ENCODE measurements at regions not wholly inside any gene's neighbourhood (a gene's known extent, or its start where the extent isn't known, plus 50 kb on each side); places are given as distances from the start of the nearest gene placed in this dataset.
"Not testable (repeated sequence)": the region's sequence is repeated elsewhere in the genome, so short reads cannot be mapped to it uniquely, and the experiment has no call there.

- not testable (repeated sequence) for DNase-seq (ENCODE audit: low read depth in 2 of 2)
Observed at GRCh38 chr9:88849878-88850277, 141.4 kb upstream of the S1PR3 start.

GRCh38 chr9:88852794-88853193 lies 138.5 kb upstream of the S1PR3 start:
- DNase-seq (ENCODE audit: low read depth in 2 of 2), result peak; percentile 3 to 89

GRCh38 chr9:88870627-88871026 lies 120.6 kb upstream of the S1PR3 start:
- no peak for DNase-seq (ENCODE audit: low read depth in 2 of 2)

DNA sequence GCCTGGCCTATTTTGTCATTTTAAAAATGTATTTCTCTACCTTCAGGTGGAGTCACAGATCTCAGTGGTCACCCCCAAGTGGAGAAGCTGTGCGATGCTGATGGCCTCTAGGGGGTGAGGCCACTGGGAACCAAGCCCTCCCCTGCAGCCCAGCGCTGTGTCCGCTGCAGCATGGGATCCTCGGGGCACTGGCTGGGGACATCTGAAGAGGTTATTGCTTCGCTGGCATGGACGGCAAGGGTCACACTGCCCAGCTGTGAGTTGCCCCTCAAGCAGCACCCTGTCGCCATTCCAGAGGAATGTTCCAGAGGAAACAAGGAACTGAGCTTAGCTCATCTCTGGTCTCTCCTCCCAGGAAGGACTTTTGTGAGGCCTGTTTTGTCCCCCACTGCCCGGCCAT lies 119.6 kb upstream of the S1PR3 start:
- DNase-seq (ENCODE audit: low read depth in 2 of 2), result no peak

GRCh38 chr9:88872192-88872946 lies 118.9 kb upstream of the S1PR3 start:
- peak in 1 of 2 donors; percentile 4 for DNase-seq (ENCODE audit: low read depth in 2 of 2)

- no peak for DNase-seq (ENCODE audit: low read depth in 2 of 2)
Observed at GRCh38 chr9:88873635-88874034, 117.6 kb upstream of the S1PR3 start.

GRCh38 chr9:88874391-88874790 lies 116.9 kb upstream of the S1PR3 start:
- DNase-seq (ENCODE audit: low read depth in 2 of 2), result peak; percentile 9 to 18

DNA sequence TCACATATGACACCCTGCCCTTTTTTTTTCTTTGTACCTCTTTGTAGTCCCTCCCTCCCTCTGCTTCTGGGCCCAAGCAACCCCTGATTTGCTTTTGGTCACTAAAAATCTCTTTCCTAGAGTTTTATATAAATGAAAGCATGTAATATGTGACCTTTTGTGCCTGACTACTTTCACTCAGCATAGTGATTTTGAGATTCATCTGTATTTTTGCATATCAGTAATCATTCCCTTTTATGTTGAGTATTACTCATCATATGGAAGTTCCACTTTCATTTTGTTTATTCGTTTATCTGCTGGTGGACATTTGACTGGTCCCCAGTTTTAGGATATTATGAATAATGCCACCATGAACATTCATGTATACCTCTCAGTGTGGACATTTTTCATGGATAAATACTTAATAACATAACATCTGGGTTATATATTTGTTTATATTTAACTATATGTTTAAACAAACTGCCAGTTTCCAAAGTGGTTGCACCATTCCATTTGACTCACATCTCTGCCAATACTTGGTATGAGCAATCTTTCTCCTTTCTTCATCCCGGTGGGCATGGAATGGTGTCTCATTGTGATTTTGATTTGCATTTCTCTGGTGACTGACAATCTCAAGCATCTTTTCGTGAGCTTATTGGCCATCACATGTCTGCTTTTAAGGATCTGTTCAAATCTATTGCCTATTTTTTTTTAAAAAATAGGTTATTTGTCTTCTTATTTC lies 115.7 kb upstream of the S1PR3 start:
- no peak for DNase-seq (ENCODE audit: low read depth in 2 of 2)

- DNase-seq (ENCODE audit: low read depth in 2 of 2), result no peak
Observed at GRCh38 chr9:88880199-88880598, 111.1 kb upstream of the S1PR3 start.

- not testable (repeated sequence) for DNase-seq (ENCODE audit: low read depth in 2 of 2)
Observed at GRCh38 chr9:88884291-88884690, 107.0 kb upstream of the S1PR3 start.

DNA sequence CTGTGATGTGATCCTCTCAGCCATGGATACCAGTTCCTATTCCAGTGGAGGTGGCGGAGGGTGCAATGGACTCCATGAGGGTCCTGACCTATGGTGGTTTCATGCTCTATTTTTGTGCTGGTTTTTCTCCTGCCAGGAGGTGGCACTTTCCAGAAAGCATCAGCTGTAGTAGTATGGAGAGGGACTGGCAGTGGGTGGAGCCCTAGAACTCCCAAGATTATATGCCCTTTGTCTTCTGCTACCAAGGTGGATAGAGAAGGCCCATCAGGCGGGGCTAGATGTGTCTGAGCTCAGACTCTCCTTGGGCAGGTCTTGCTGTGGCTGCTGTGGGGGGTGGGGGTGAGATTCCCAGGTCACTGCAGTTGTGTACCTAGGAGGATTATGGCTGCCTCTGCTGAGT lies 104.5 kb upstream of the S1PR3 start:
- not testable (repeated sequence) for DNase-seq (ENCODE audit: low read depth in 2 of 2)

GRCh38 chr9:88889386-88889785 lies 101.9 kb upstream of the S1PR3 start:
- DNase-seq (ENCODE audit: low read depth in 2 of 2), result no peak

DNA sequence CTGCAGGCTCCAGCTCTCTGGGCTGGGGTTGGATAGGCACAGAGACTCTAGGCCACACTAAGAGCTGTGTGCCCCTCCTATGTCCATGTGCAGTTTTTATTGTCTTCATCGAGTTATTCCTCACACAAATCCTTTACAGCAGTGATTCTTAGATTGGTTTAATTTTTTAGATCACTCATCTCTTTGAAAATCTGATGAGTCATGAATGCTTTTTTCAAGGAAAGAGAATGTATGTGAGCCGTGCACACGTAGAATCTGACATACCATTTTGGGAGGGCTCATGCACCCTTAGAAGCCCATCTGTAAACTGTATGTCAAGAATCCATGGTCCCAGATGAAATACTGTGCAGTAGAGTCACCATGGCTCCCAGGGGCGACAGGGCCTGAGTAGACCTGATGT lies 100.7 kb upstream of the S1PR3 start:
- no peak for DNase-seq (ENCODE audit: low read depth in 2 of 2)

- DNase-seq (ENCODE audit: low read depth in 2 of 2), result no peak
Observed at GRCh38 chr9:88891040-88891439, 100.2 kb upstream of the S1PR3 start.

GRCh38 chr9:88892724-88893123 lies 98.5 kb upstream of the S1PR3 start:
- no peak for DNase-seq (ENCODE audit: low read depth in 2 of 2)

DNA sequence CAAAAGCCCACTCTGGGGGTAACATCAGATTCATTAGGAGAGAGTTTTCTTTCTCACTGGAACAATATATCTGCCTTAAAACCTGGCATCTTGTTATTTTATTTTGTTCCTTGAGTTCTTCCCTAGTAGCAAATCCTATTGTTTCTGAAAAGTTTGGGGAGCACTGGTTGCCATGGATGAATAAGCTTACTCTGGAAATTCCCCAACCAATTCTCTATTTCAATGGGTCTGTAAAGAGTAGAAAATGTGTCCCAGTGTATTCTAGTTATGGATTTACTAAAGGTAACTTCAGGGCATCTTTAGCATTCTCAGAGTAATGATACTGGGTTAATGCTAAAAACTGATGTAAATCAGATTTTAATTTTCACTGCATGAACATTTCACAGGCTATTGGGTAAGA lies 94.2 kb upstream of the S1PR3 start:
- DNase-seq (ENCODE audit: low read depth in 2 of 2), result no peak

DNA sequence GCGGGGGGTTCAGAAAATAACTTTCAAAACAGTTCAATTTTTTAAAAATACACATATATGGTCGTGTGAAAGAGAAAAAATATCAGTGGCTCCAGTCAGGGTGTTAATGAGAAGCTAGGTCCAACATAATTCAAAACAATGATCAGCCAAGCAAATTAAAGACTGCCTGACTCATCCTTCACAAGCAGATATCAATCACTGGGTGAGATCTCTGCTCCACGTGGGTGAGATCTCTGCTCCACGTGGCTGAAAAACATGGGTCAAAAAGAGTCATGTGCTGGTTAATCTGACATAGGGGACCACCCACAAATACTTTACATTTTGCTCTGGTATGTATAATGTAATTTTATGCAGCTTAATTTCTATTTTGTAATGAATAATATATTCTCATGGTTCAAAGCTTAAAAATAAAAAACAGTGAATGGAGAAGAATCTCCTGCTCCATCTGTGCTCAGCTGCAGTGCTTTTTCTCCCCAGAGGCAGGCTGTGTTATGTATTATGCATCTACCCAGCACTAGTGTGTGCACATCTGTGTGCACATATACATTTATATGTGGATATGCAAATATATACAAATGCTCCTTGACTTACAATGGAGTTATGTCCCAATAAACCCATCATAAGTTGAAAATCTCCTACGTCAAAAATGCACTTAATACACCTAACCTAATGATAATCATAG lies 93.1 kb upstream of the S1PR3 start:
- no peak for DNase-seq (ENCODE audit: low read depth in 2 of 2)

GRCh38 chr9:88905506-88905905 lies 85.8 kb upstream of the S1PR3 start:
- no peak for DNase-seq (ENCODE audit: low read depth in 2 of 2)

DNA sequence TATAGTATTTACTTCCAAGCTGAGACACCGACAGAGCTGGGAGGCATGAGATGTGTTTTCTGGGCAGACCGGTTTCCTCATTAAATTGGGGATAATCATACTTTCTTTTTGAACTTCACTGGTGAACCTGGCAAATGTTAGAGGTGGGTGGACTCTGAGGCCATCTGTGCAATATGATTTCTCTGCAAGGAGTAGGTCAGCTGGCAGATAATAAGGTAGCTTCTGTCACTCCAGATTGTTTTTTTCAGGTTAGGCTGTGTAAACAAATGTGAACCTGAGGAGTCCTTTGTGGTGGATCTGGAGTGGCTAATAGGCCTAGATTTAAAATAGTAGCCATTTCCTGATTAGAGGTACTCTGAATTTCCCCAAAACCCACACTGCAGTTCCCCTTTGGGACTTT lies 75.4 kb upstream of the S1PR3 start:
- no peak for DNase-seq (ENCODE audit: low read depth in 2 of 2)

- no peak for DNase-seq (ENCODE audit: low read depth in 2 of 2)
Observed at GRCh38 chr9:88916894-88917293, 74.4 kb upstream of the S1PR3 start.

DNA sequence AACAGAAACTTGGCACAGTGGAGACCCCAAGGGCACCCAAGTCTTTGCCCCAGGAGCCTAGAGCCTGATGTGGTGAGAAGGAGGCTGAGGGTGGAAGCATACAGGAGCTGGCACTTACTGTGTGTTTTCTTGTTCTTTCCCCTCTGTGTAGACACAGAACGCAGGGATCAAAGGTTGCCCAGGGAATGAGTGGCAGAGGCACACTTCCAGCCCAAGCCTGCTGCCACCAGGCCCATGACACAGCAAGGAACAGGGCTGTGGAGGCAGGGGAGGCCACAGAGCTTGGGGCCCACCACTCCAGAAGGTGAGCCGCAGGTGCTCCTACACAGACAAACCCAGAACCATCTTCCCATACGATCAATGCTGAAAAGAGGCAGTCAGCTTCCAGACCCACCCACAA lies 73.9 kb upstream of the S1PR3 start:
- no peak for DNase-seq (ENCODE audit: low read depth in 2 of 2)

DNA sequence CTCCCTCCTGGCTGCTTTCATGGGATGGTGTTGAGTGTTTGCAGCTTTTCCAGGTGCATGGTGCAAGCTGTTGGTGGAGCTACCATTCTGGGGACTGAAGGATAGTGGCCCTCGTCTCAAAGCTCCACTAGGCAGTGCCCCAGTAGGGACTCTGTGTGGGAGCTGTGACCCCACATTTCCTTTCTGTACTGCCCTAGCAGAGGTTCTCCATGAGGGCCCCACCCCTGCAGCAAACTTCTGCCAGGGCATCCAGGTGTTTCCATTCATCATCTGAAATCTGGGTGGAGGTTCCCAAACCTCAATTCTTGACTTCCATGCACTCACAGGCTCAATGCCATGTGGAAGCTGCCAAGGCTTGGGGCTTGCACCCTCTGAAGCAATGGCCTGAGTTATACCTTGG lies 72.7 kb upstream of the S1PR3 start:
- DNase-seq (ENCODE audit: low read depth in 2 of 2), result not testable (repeated sequence)

DNA sequence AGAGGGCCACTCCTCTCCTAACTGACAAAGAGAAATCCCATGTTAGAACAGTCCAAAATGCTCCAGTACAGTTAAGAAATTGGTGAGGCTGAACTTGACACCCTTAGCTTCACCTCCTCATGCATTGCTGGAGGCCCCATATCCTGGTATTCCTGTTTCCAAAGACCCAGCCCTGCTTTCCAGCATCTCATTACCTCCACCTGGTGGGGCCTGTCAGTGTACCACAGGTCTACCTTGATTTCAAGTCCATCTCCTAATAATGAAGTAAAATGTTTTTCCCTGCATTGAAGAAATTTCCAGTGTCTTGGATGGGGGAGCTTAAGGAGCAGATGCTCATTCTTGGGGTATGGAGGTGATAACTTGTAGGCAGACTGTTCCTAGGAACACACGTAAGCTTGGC lies 70.6 kb upstream of the S1PR3 start:
- no peak for DNase-seq (ENCODE audit: low read depth in 2 of 2)

Measured in lung microvascular endothelial cell (primary cell).